SK-N-SH (cell line): ENCODE measurements at regions not wholly inside any gene's neighbourhood (a gene's known extent, or its start where the extent isn't known, plus 50 kb on each side); places are given as distances from the start of the nearest gene placed in this dataset.
A peak's percentile ranks its signal among the peaks of the same experiment; 100 is the strongest.

Experiments
- CTCF ChIA-PET: fragments of 300-600, 350-600 bp; formaldehyde crosslinking; extraction: SDS; loops from one replicate; lab custom pipeline; 2021; lab: Yijun Ruan, JAX
- POLR2A ChIA-PET: fragments of 350-600 bp; sonication (Branson Sonifier 250); formaldehyde crosslinking; extraction: SDS; loops from one replicate; lab custom pipeline; 2020; ENCODE audit warnings: antibody characterized with exemption, inconsistent platforms; lab: Yijun Ruan, JAX
- DNase-seq: peaks from one replicate; pipeline ENCODE4 v3.0.0; 2012
- H2AFZ ChIP-seq: fragments of 200-600 bp; sonication (generic); 2 replicates; pipeline ENCODE4 v1.8.1; 2016; ENCODE audit warnings: antibody characterized with exemption, mild to moderate bottlenecking, low read depth
- H3F3A ChIP-seq: fragments of 200-600 bp; sonication (generic); replicated peaks from 2 replicates; pipeline ENCODE3; 2016; ENCODE audit warnings: antibody characterized with exemption, mild to moderate bottlenecking; ENCODE audit not compliant: insufficient read depth
- H3K27ac ChIP-seq, 2 experiments: fragments of 200-500 bp in 1 of 2; fragments of 200-600 bp in 1 of 2; sonication (Bioruptor generic) in 1 of 2; sonication (generic), shearing (Covaris generic) in 1 of 2; 2 replicates each; pipeline versions ENCODE4 v1.5.1 to v1.6.1; 2014 to 2016; ENCODE audit warnings: low read depth in 2 of 2, inconsistent platforms in 1 of 2, low read length in 1 of 2, mild to moderate bottlenecking in 1 of 2, mixed read lengths in 1 of 2
- H3K27me3 ChIP-seq: fragments of 200-600 bp; sonication (generic), shearing (Covaris generic); 2 replicates; pipeline ENCODE4 v1.6.1; 2016; ENCODE audit warnings: mixed run types; ENCODE audit not compliant: insufficient read depth
- H3K36me3 ChIP-seq, 2 experiments: fragments of 200-500 bp in 1 of 2; fragments of 200-600 bp in 1 of 2; sonication (Bioruptor generic) in 1 of 2; sonication (generic) in 1 of 2; replicated peaks in 1 of 2; 2 replicates each; pipeline versions ENCODE3 to v1.5.1; 2014 to 2016; ENCODE audit warnings: low read length in 1 of 2, mild to moderate bottlenecking in 1 of 2; ENCODE audit not compliant: insufficient read depth in 2 of 2, control insufficient read depth in 1 of 2
- H3K4me1 ChIP-seq, 2 experiments: fragments of 200-500 bp in 1 of 2; fragments of 200-600 bp in 1 of 2; sonication (Bioruptor generic) in 1 of 2; sonication (generic), shearing (Covaris generic) in 1 of 2; 2 replicates each; pipeline versions ENCODE4 v1.5.1 to v1.6.1; 2014 to 2016; ENCODE audit warnings: low read depth in 1 of 2, low read length in 1 of 2, mixed run types in 1 of 2; ENCODE audit not compliant: insufficient read depth in 2 of 2, control insufficient read depth in 1 of 2
- H3K4me2 ChIP-seq: fragments of 200-600 bp; sonication (generic), shearing (Covaris generic); 2 replicates; pipeline ENCODE4 v1.6.1; 2017; ENCODE audit warnings: mixed run types
- H3K4me3 ChIP-seq, 2 experiments: fragments of 200-500 bp in 1 of 2; fragments of 200-600 bp in 1 of 2; sonication (Bioruptor generic) in 1 of 2; sonication (generic), shearing (Covaris generic) in 1 of 2; 2 replicates each; pipeline versions ENCODE4 v1.5.1 to v1.8.1; 2014 to 2016; ENCODE audit warnings: low read depth in 2 of 2, inconsistent platforms in 1 of 2, low read length in 1 of 2, mild to moderate bottlenecking in 1 of 2, mixed read lengths in 1 of 2, moderate library complexity in 1 of 2
- H3K79me2 ChIP-seq: fragments of 200-600 bp; sonication (generic); 2 replicates; pipeline ENCODE4 v1.8.1; 2017; ENCODE audit warnings: mild to moderate bottlenecking; ENCODE audit not compliant: insufficient read depth
- H3K9ac ChIP-seq: fragments of 200-600 bp; sonication (generic); 2 replicates; pipeline ENCODE4 v1.6.1; 2017; ENCODE audit warnings: mixed run types
- H3K9me2 ChIP-seq: fragments of 200-600 bp; sonication (generic); 2 replicates; pipeline ENCODE4 v1.6.1; 2017; ENCODE audit warnings: mixed run types
- H3K9me3 ChIP-seq: fragments of 200-600 bp; sonication (generic); 2 replicates; pipeline ENCODE4 v1.6.1; 2017; ENCODE audit warnings: mixed run types, mild to moderate bottlenecking, moderate library complexity
- H4K20me1 ChIP-seq: fragments of 200-600 bp; sonication (generic); 2 replicates; pipeline ENCODE4 v1.6.1; 2017; ENCODE audit warnings: mild to moderate bottlenecking, mixed run types; ENCODE audit not compliant: insufficient read depth
- CHD2 ChIP-seq: fragments of 150-350 bp; IDR thresholded peaks from 2 replicates; pipeline ENCODE4 v1.6.1; 2018; ENCODE audit warnings: low read length; ENCODE audit not compliant: partially characterized antibody
- CTCF ChIP-seq: fragments of 200-600 bp; sonication (generic); IDR thresholded peaks from 2 replicates; pipeline ENCODE4 v1.6.1; 2017; ENCODE audit warnings: antibody characterized with exemption, mild to moderate bottlenecking, moderate library complexity
- MAX ChIP-seq: IDR thresholded peaks from 2 replicates; pipeline ENCODE4 v1.4.0; 2012; ENCODE audit warnings: low read depth
- NRF1 ChIP-seq: IDR thresholded peaks from 2 replicates; pipeline ENCODE4 v1.6.1; 2012; ENCODE audit warnings: low read depth, mild to moderate bottlenecking, low read length
- RAD21 ChIP-seq: IDR thresholded peaks from 2 replicates; pipeline ENCODE4 v1.6.1; 2012; ENCODE audit warnings: mild to moderate bottlenecking, low read length
- REST ChIP-seq: IDR thresholded peaks from 2 replicates; pipeline ENCODE4 v1.6.1; 2012; ENCODE audit warnings: mild to moderate bottlenecking, low read depth, low read length, moderate library complexity
- SMC3 ChIP-seq: IDR thresholded peaks from 2 replicates; pipeline ENCODE4 v1.6.1; 2012; ENCODE audit warnings: low read depth, low read length, improper control_type of control experiment
- TEAD4 ChIP-seq: IDR thresholded peaks from 2 replicates; pipeline ENCODE4 v1.4.0; 2012; ENCODE audit warnings: mild to moderate bottlenecking, borderline replicate concordance; ENCODE audit not compliant: insufficient read depth
- USF1 ChIP-seq: IDR thresholded peaks from 2 replicates; pipeline ENCODE4 v1.4.0; 2012; ENCODE audit warnings: low read depth, borderline replicate concordance
- WGBS: methylation state at CpG from one replicate; pipeline ENCODE4 v1.1.6; 2017; ENCODE audit warnings: low lambda C conversion rate; 5-methylcytosine and 5-hydroxymethylcytosine counted together

- CTCF ChIA-PET: interaction anchor here (0.6 to 9.4 kb wide), 39 partner anchors 8 to 756 kb away, joined by 3 to 72 read pairs (median 3); partner anchors contain the start of gene DICER1
- Histone ChIP-seq H3K9ac (no peak overlapping the region), H3K27me3 (no peaks in the 10 kb centered on the region), H3K36me3 (no peaks in the 10 kb centered on the region), H3K4me1 (peaks cover 0 to 6% of the 10 kb centered on the region in 2 experiments; a peak in 1 of 4 replicates), H2AFZ (peak overlapping the region; percentile 71; the same call in 1 of the 2 replicates), H3K9me3 (no peaks in the 10 kb centered on the region), H3K27ac (no peak overlapping the region), H3K9me2 (no peaks in the 10 kb centered on the region), H3F3A (no peaks in the 10 kb centered on the region), H3K79me2 (no peaks in the 10 kb centered on the region), H4K20me1 (no peaks in the 10 kb centered on the region), H3K4me3 (peak overlapping the region in 1 of 2 experiments; percentile 39; a peak in 2 of 4 replicates), H3K4me2 (no peak overlapping the region)
- 26% methylated on average over 26 of the region's 35 CpGs for WGBS
- POLR2A ChIA-PET: no interaction called here
- DNase-seq: peak; percentile 93
- no peak for TF ChIP-seq USF1
- TF ChIP-seq SMC3: peak; percentile 90
- TF ChIP-seq RAD21: peak; percentile 93
- no peak for TF ChIP-seq TEAD4
- no peak for TF ChIP-seq REST
- peak; percentile 36 for TF ChIP-seq CHD2
- peak; percentile 5; the same call in 1 of the 2 replicates for TF ChIP-seq NRF1
- TF ChIP-seq CTCF: peak; percentile 95
- TF ChIP-seq MAX: no peak
Observed at GRCh38 chr14:94689218-94689984, 77.2 kb downstream of the SERPINA3 start.
